ENCODE measurements at regions not wholly inside any gene's neighbourhood (a gene's known extent, or its start where the extent isn't known, plus 50 kb on each side); places are given as distances from the start of the nearest gene placed in this dataset.

- no peak for TF ChIP-seq YY1 (IDR thresholded peaks at IDR 0.05; ENCODE audit: insufficient read depth, insufficient read length)
- TF ChIP-seq ZNF274 (IDR thresholded peaks at IDR 0.05; ENCODE audit: low read depth, low read length): no peak
- TF ChIP-seq SUZ12 (IDR thresholded peaks at IDR 0.05; ENCODE audit: extremely low read depth, insufficient read depth, insufficient read length): no peak
These were observed 679.4 kb upstream of the ADGRL2 start for GRCh38 chr1:81121306-81121705.
